GM12878 (cell line): ENCODE measurements at regions not wholly inside any gene's neighbourhood (a gene's known extent, or its start where the extent isn't known, plus 50 kb on each side); places are given as distances from the start of the nearest gene placed in this dataset.

Experiments used
- ATF7 ChIP-seq: fragments of 450-650 bp; IDR thresholded peaks from 2 replicates; pipeline ENCODE4 v1.6.1; 2016; ENCODE audit warnings: low read depth, mild to moderate bottlenecking
- CBX5 ChIP-seq: sonication (generic); IDR thresholded peaks from 2 replicates; pipeline ENCODE4 v1.6.1; 2016; ENCODE audit warnings: low read depth, moderate library complexity, mild to moderate bottlenecking, inconsistent platforms
- ESRRA ChIP-seq: IDR thresholded peaks from 2 replicates; pipeline ENCODE4 v1.6.1; 2012; ENCODE audit warnings: mild to moderate bottlenecking, low read length, improper control_type of control experiment
- FOXK2 ChIP-seq: fragments of 450-650 bp; IDR thresholded peaks from 2 replicates; pipeline ENCODE4 v1.6.1; 2017; ENCODE audit warnings: mild to moderate bottlenecking, moderate library complexity
- MYC ChIP-seq: IDR thresholded peaks from 2 replicates; pipeline ENCODE4 v1.6.1; 2011; ENCODE audit warnings: mild to moderate bottlenecking, low read length, moderate library complexity, inconsistent platforms; ENCODE audit not compliant: insufficient read depth, insufficient replicate concordance, insufficient read length, severe bottlenecking
- PAX8 ChIP-seq: fragments of 450-650 bp; IDR thresholded peaks from 2 replicates; pipeline ENCODE4 v1.6.1; 2017; ENCODE audit warnings: mild to moderate bottlenecking, moderate library complexity
- POLR2A ChIP-seq: IDR thresholded peaks from 2 replicates; pipeline ENCODE4 v1.6.1; 2011; ENCODE audit warnings: low read depth, mild to moderate bottlenecking, low read length
- RCOR1 ChIP-seq: conservative IDR thresholded peaks from 2 replicates; pipeline ENCODE4 v1.6.1; 2012; ENCODE audit warnings: low read depth, low read length, improper control_type of control experiment
- SMC3 ChIP-seq: IDR thresholded peaks from 2 replicates; pipeline ENCODE4 v1.6.1; 2011; ENCODE audit warnings: low read length, improper control_type of control experiment, borderline replicate concordance
- ZSCAN29 ChIP-seq: fragments of 450-650 bp; IDR thresholded peaks from 2 replicates; pipeline ENCODE4 v1.6.1; 2017; ENCODE audit warnings: mild to moderate bottlenecking, moderate library complexity
- TF ChIP-seq, protein P1 (sequence below), 3 experiments: IDR thresholded peaks in 2 of 3; conservative IDR thresholded peaks in 1 of 3; 2 replicates each; pipeline ENCODE4 v1.5.1; 2011; ENCODE audit warnings: low read depth in 3 of 3, low read length in 3 of 3, mild to moderate bottlenecking in 3 of 3, control low read depth in 2 of 3, moderate library complexity in 2 of 3, inconsistent platforms in 1 of 3, mixed read lengths in 1 of 3; ENCODE audit not compliant: control insufficient read depth in 2 of 3, insufficient read depth in 1 of 3; ENCODE audit errors: extremely low read depth in 1 of 3
- TF ChIP-seq, protein P2 (sequence below): IDR thresholded peaks from 2 replicates; pipeline ENCODE4 v1.6.1; 2011; ENCODE audit warnings: borderline replicate concordance, low read depth, mild to moderate bottlenecking, moderate library complexity, mixed read lengths, low read length; ENCODE audit not compliant: insufficient read depth; ENCODE audit errors: extremely low read length
- TF ChIP-seq, protein P3 (sequence below): IDR thresholded peaks from 2 replicates; pipeline ENCODE4 v1.6.1; 2012; ENCODE audit warnings: low read depth, low read length, improper control_type of control experiment

DNA sequence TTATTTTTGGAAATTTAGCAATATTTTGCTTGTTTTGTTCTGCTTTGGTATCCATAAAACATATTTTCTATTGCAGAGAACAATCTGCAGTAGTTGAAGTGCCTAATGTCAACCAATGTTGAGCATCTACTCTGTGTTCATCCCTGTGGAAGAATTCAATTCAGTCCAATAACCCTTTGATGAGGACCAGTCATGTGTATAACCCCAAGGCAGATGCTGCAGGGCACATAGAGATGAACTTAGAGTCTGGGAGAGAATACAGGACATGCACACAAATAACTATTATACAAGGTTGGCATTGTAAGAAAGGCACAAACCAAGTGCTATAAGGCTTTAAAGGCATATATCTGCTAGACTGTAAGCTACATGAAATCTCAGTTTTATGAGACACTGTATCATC is 304.7 kb downstream of the LRIG3 start:
- TF ChIP-seq, protein P1, sequence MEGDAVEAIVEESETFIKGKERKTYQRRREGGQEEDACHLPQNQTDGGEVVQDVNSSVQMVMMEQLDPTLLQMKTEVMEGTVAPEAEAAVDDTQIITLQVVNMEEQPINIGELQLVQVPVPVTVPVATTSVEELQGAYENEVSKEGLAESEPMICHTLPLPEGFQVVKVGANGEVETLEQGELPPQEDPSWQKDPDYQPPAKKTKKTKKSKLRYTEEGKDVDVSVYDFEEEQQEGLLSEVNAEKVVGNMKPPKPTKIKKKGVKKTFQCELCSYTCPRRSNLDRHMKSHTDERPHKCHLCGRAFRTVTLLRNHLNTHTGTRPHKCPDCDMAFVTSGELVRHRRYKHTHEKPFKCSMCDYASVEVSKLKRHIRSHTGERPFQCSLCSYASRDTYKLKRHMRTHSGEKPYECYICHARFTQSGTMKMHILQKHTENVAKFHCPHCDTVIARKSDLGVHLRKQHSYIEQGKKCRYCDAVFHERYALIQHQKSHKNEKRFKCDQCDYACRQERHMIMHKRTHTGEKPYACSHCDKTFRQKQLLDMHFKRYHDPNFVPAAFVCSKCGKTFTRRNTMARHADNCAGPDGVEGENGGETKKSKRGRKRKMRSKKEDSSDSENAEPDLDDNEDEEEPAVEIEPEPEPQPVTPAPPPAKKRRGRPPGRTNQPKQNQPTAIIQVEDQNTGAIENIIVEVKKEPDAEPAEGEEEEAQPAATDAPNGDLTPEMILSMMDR (IDR thresholded peaks at IDR 0.05 in 2 of 3, conservative IDR thresholded peaks at IDR 0.05 in 1 of 3; ENCODE audit: control insufficient read depth in 2 of 3, extremely low read depth in 1 of 3, insufficient read depth in 1 of 3, low read depth in 3 of 3, low read length in 3 of 3) = no peak
- TF ChIP-seq SMC3 = no peak
- no peak for TF ChIP-seq FOXK2
- no peak for TF ChIP-seq PAX8
- TF ChIP-seq ESRRA = no peak
- TF ChIP-seq POLR2A = no peak
- no peak for TF ChIP-seq ATF7
- no peak for TF ChIP-seq CBX5
- TF ChIP-seq RCOR1 = no peak
- TF ChIP-seq MYC = no peak
- TF ChIP-seq, protein P2, sequence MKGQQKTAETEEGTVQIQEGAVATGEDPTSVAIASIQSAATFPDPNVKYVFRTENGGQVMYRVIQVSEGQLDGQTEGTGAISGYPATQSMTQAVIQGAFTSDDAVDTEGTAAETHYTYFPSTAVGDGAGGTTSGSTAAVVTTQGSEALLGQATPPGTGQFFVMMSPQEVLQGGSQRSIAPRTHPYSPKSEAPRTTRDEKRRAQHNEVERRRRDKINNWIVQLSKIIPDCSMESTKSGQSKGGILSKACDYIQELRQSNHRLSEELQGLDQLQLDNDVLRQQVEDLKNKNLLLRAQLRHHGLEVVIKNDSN = no peak
- TF ChIP-seq, protein P3, sequence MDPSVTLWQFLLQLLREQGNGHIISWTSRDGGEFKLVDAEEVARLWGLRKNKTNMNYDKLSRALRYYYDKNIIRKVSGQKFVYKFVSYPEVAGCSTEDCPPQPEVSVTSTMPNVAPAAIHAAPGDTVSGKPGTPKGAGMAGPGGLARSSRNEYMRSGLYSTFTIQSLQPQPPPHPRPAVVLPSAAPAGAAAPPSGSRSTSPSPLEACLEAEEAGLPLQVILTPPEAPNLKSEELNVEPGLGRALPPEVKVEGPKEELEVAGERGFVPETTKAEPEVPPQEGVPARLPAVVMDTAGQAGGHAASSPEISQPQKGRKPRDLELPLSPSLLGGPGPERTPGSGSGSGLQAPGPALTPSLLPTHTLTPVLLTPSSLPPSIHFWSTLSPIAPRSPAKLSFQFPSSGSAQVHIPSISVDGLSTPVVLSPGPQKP = no peak
- TF ChIP-seq ZSCAN29 = no peak
